CD14-positive monocyte (primary cell): ENCODE measurements at regions not wholly inside any gene's neighbourhood (a gene's known extent, or its start where the extent isn't known, plus 50 kb on each side); places are given as distances from the start of the nearest gene placed in this dataset.

Source experiments
- DNase-seq, 3 donors: peaks; one replicate each; pipeline ENCODE4 v3.0.0-alpha.2; 2011 to 2022
- H2AFZ ChIP-seq: 2 replicates; pipeline ENCODE4 v1.6.0; 2012; ENCODE audit warnings: mild to moderate bottlenecking, low read depth, low read length, inconsistent platforms; ENCODE audit not compliant: insufficient read depth, poor library complexity, severe bottlenecking
- H3K27ac ChIP-seq, 2 donors: 1 replicate in 1 of 2; 2 replicates in 1 of 2; pipeline ENCODE4 v1.5.1; 2012 to 2013; ENCODE audit warnings: low read length in 2 of 2, control low read depth in 1 of 2, inconsistent platforms in 1 of 2, low read depth in 1 of 2, mild to moderate bottlenecking in 1 of 2
- H3K27me3 ChIP-seq, 2 donors: one replicate each; pipeline versions ENCODE4 v1.6.0 to v1.6.1; 2011 to 2013; ENCODE audit warnings: low read length in 2 of 2; ENCODE audit not compliant: control insufficient read depth in 2 of 2, insufficient read depth in 2 of 2
- H3K36me3 ChIP-seq, 2 donors: replicated peaks in 1 of 2; 1 replicate in 1 of 2; 2 replicates in 1 of 2; pipeline versions ENCODE4 v1.5.1 to v1.6.1; 2012 to 2013; ENCODE audit warnings: low read length in 2 of 2, control low read depth in 1 of 2, inconsistent platforms in 1 of 2, mild to moderate bottlenecking in 1 of 2; ENCODE audit not compliant: insufficient read depth in 2 of 2, control insufficient read depth in 1 of 2
- H3K4me1 ChIP-seq, 2 donors: 1 replicate in 1 of 2; 2 replicates in 1 of 2; pipeline versions ENCODE4 v1.5.1 to v1.6.1; 2012 to 2013; ENCODE audit warnings: low read length in 2 of 2, control low read depth in 1 of 2, inconsistent platforms in 1 of 2, mild to moderate bottlenecking in 1 of 2, moderate library complexity in 1 of 2; ENCODE audit not compliant: insufficient read depth in 2 of 2, control insufficient read depth in 1 of 2
- H3K4me2 ChIP-seq: replicated peaks from 2 replicates; pipeline ENCODE3; 2012; ENCODE audit warnings: low read length, moderate library complexity, mild to moderate bottlenecking; ENCODE audit not compliant: poor library complexity, severe bottlenecking; ENCODE audit errors: extremely low read depth
- H3K4me3 ChIP-seq, 3 experiments: fragments of 200-600 bp in 1 of 3; sonication (generic) in 1 of 3; replicated peaks in 1 of 3; 1 replicate in 2 of 3; 2 replicates in 1 of 3; pipeline ENCODE4 v1.5.1; 2011 to 2013; ENCODE audit warnings: low read length in 3 of 3, mild to moderate bottlenecking in 3 of 3, control low read depth in 2 of 3, low read depth in 2 of 3, inconsistent platforms in 1 of 3, moderate library complexity in 1 of 3
- H3K79me2 ChIP-seq: 2 replicates; pipeline ENCODE4 v1.6.0; 2012; ENCODE audit warnings: mild to moderate bottlenecking, control low read depth, inconsistent platforms, low read length, moderate library complexity; ENCODE audit not compliant: insufficient read depth
- H3K9ac ChIP-seq: 2 replicates; pipeline ENCODE4 v1.6.0; 2017; ENCODE audit warnings: low read length, mild to moderate bottlenecking; ENCODE audit not compliant: insufficient read depth, poor library complexity, severe bottlenecking
- H3K9me3 ChIP-seq, 2 donors: replicated peaks in 1 of 2; 1 replicate in 1 of 2; 2 replicates in 1 of 2; pipeline versions ENCODE4 v1.5.1 to v1.6.1; 2012 to 2013; ENCODE audit warnings: low read length in 2 of 2, control low read depth in 1 of 2; ENCODE audit not compliant: control insufficient read depth in 1 of 2, insufficient read depth in 1 of 2
- H4K20me1 ChIP-seq: 2 replicates; pipeline ENCODE4 v1.6.0; 2012; ENCODE audit warnings: mild to moderate bottlenecking, low read length, control low read depth, moderate library complexity; ENCODE audit not compliant: insufficient read depth
- H3K27ac Mint-ChIP-seq, 7 donors: one replicate each; pipeline ENCODE4 v1.8.0; 2020; ENCODE audit warnings: mild to moderate bottlenecking in 7 of 7, mixed read lengths in 7 of 7, moderate library complexity in 6 of 7, inconsistent platforms in 2 of 7
- H3K27me3 Mint-ChIP-seq, 3 donors: one replicate each; pipeline ENCODE4 v1.8.0; 2021 to 2022; ENCODE audit warnings: low read depth in 3 of 3, mild to moderate bottlenecking in 3 of 3, mixed read lengths in 3 of 3, moderate library complexity in 3 of 3, inconsistent platforms in 1 of 3
- H3K36me3 Mint-ChIP-seq, 2 donors: one replicate each; pipeline ENCODE4 v1.8.0; 2020; ENCODE audit warnings: mixed read lengths in 2 of 2, inconsistent platforms in 1 of 2, mild to moderate bottlenecking in 1 of 2
- H3K4me1 Mint-ChIP-seq: one replicate; pipeline ENCODE4 v1.8.0; 2020; ENCODE audit warnings: mild to moderate bottlenecking, mixed read lengths
- H3K4me3 Mint-ChIP-seq, 2 donors: one replicate each; pipeline ENCODE4 v1.8.0; 2020; ENCODE audit warnings: mild to moderate bottlenecking in 2 of 2, mixed read lengths in 2 of 2, moderate library complexity in 1 of 2
- H3K9me3 Mint-ChIP-seq, 7 donors: one replicate each; pipeline ENCODE4 v1.8.0; 2020 to 2022; ENCODE audit warnings: mixed read lengths in 7 of 7, mild to moderate bottlenecking in 6 of 7, moderate library complexity in 6 of 7, inconsistent platforms in 2 of 7
- WGBS: methylation state at CpG from one replicate; pipeline ENCODE4 v1.1.5; 2013; ENCODE audit warnings: missing lambda C conversion rate; ENCODE audit not compliant: insufficient coverage; 5-methylcytosine and 5-hydroxymethylcytosine counted together
- intact Hi-C, 2 donors: fragments of 100-400 bp; cut with micrococcal nuclease; formaldehyde crosslinking; loops; one replicate each; pipeline versions ENCODE4 v1.15.0 to v1.15.1; 2023
- TF ChIP-seq, protein P1 (sequence below): fragments of 200-600 bp; IDR thresholded peaks from one replicate; pipeline ENCODE4 v1.8.0; 2022; ENCODE audit warnings: antibody characterized with exemption, mild to moderate bottlenecking

- no peak for DNase-seq
- Histone ChIP-seq H4K20me1 (no peaks in the 10 kb centered on the region), H2AFZ (no peak overlapping the region), H3K9ac (no peak overlapping the region), H3K9me3 (peaks cover 0 to 3% of the 10 kb centered on the region in 2 donors), H3K36me3 (no peaks in the 10 kb centered on the region), H3K4me2 (no peak overlapping the region), H3K4me3 (no peak overlapping the region), H3K27ac (no peak overlapping the region), H3K79me2 (no peaks in the 10 kb centered on the region), H3K27me3 (no peaks in the 10 kb centered on the region), H3K4me1 (no peaks in the 10 kb centered on the region)
- H3K36me3 Mint-ChIP-seq = no peaks in the 10 kb centered on the region
- H3K27me3 Mint-ChIP-seq = peaks cover 1 to 8% (median 2%) of the 10 kb centered on the region in 3 donors
- H3K9me3 Mint-ChIP-seq = peaks cover 5 to 15% (median 10%) of the 10 kb centered on the region in 7 donors
- H3K27ac Mint-ChIP-seq = no peak overlapping the region
- H3K4me1 Mint-ChIP-seq = no peaks in the 10 kb centered on the region
- no peak overlapping the region for H3K4me3 Mint-ChIP-seq
- intact Hi-C loops = no loop called here
- 95% methylated on average over 6 of the region's 8 CpGs for WGBS
- TF ChIP-seq, protein P1, sequence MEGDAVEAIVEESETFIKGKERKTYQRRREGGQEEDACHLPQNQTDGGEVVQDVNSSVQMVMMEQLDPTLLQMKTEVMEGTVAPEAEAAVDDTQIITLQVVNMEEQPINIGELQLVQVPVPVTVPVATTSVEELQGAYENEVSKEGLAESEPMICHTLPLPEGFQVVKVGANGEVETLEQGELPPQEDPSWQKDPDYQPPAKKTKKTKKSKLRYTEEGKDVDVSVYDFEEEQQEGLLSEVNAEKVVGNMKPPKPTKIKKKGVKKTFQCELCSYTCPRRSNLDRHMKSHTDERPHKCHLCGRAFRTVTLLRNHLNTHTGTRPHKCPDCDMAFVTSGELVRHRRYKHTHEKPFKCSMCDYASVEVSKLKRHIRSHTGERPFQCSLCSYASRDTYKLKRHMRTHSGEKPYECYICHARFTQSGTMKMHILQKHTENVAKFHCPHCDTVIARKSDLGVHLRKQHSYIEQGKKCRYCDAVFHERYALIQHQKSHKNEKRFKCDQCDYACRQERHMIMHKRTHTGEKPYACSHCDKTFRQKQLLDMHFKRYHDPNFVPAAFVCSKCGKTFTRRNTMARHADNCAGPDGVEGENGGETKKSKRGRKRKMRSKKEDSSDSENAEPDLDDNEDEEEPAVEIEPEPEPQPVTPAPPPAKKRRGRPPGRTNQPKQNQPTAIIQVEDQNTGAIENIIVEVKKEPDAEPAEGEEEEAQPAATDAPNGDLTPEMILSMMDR = no peak
Observed at GRCh38 chr10:125247576-125247975, 87.2 kb upstream of the CTBP2 start.

- no peaks in the 10 kb centered on the region for H3K36me3 ChIP-seq
- H3K36me3 Mint-ChIP-seq = no peaks in the 10 kb centered on the region
- no peaks in the 10 kb centered on the region for H3K4me1 Mint-ChIP-seq
- H3K9me3 ChIP-seq = peaks cover 0 to under 1% of the 10 kb centered on the region in 2 donors
- no peaks in the 10 kb centered on the region for H3K79me2 ChIP-seq
- no peaks in the 10 kb centered on the region for H3K27me3 ChIP-seq
- DNase-seq = no peak
- TF ChIP-seq, protein P1 = no peak
- no peak overlapping the region for H2AFZ ChIP-seq
- H3K4me2 ChIP-seq = no peak overlapping the region
- H4K20me1 ChIP-seq = no peaks in the 10 kb centered on the region
- no peak overlapping the region for H3K27ac Mint-ChIP-seq
- peaks cover 1 to 8% (median 4%) of the 10 kb centered on the region in 3 donors for H3K27me3 Mint-ChIP-seq
- no peak overlapping the region for H3K4me3 Mint-ChIP-seq
- no peak overlapping the region for H3K9ac ChIP-seq
- intact Hi-C loops = no loop called here
- H3K4me1 ChIP-seq = no peaks in the 10 kb centered on the region
- no CpG with 5 or more reads among the region's 3 CpGs for WGBS
- H3K9me3 Mint-ChIP-seq = peaks cover 0 to 9% (median 6%) of the 10 kb centered on the region in 7 donors
- H3K4me3 ChIP-seq = no peak overlapping the region
- H3K27ac ChIP-seq = no peak overlapping the region
Observed at GRCh38 chr10:125243532-125244253, 83.3 kb upstream of the CTBP2 start.
